Esophagus muscularis mucosa (tissue), 3 donors: ENCODE measurements at regions not wholly inside any gene's neighbourhood (a gene's known extent, or its start where the extent isn't known, plus 50 kb on each side); places are given as distances from the start of the nearest gene placed in this dataset.

ENCODE experiments used
- POLR2A ChIP-seq: fragments of 450-650 bp; IDR thresholded peaks from one replicate; pipeline ENCODE4 v1.6.1; 2017; ENCODE audit warnings: antibody characterized with exemption, moderate library complexity, mild to moderate bottlenecking, low read depth
- TF ChIP-seq, protein P1 (sequence below), 3 experiments: fragments of 200-600 bp in 2 of 3; fragments of 450-650 bp in 1 of 3; sonication (generic) in 2 of 3; IDR thresholded peaks; one replicate each; pipeline ENCODE4 v1.5.1; 2017 to 2019; ENCODE audit warnings: antibody characterized with exemption in 3 of 3, mild to moderate bottlenecking in 2 of 3, moderate library complexity in 1 of 3

DNA sequence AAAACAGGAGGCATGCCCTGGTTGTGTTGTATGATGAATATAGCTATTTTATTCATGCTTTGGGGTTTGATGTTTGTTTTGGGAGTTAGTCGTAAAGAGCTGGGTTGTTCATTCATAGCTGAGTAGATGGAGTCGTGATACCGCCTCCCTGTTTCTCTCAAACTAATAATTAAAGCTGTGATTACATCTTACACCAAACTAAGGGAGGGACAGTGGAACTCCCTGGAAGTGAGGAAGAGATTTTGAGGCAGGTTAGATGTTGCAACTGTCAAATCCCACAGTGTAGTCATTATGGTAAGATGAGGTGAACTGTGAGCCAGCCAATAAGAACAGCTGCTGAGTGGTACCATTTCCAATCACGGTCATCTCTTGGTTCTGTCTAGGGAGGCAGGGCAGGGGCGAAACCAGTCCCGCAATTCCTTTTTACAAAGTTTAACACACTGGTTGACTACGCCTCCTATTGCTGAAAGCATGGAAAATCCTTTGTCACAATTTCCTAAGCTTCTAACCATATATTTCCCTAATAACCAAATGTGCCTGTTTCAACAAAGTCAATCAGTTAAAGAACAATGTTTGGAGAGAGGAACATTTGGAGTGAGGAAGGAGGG is 207.6 kb upstream of the SERP2 start:
- TF ChIP-seq, protein P1, sequence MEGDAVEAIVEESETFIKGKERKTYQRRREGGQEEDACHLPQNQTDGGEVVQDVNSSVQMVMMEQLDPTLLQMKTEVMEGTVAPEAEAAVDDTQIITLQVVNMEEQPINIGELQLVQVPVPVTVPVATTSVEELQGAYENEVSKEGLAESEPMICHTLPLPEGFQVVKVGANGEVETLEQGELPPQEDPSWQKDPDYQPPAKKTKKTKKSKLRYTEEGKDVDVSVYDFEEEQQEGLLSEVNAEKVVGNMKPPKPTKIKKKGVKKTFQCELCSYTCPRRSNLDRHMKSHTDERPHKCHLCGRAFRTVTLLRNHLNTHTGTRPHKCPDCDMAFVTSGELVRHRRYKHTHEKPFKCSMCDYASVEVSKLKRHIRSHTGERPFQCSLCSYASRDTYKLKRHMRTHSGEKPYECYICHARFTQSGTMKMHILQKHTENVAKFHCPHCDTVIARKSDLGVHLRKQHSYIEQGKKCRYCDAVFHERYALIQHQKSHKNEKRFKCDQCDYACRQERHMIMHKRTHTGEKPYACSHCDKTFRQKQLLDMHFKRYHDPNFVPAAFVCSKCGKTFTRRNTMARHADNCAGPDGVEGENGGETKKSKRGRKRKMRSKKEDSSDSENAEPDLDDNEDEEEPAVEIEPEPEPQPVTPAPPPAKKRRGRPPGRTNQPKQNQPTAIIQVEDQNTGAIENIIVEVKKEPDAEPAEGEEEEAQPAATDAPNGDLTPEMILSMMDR (IDR thresholded peaks at IDR 0.05), result no peak
- TF ChIP-seq POLR2A, result no peak
